DND-41 (cell line): ENCODE measurements at regions not wholly inside any gene's neighbourhood (a gene's known extent, or its start where the extent isn't known, plus 50 kb on each side); places are given as distances from the start of the nearest gene placed in this dataset.

Experiments
- ATAC-seq: fragments of 200-7000 bp; cut with Tn5 transposase; 3 replicates; pipeline ENCODE4 v1.9.1; 2021; ENCODE audit warnings: low read depth; ENCODE audit not compliant: insufficient read depth
- DNase-seq: peaks from one replicate; pipeline ENCODE4 v3.0.0-alpha.2; 2020
- H2AFZ ChIP-seq: 2 replicates; pipeline ENCODE4 v1.6.0; 2012; ENCODE audit warnings: low read depth, low read length
- H3K27ac ChIP-seq: 2 replicates; pipeline ENCODE4 v1.5.1; 2012; ENCODE audit warnings: low read length, inconsistent platforms
- H3K27me3 ChIP-seq: fragments of 200-600 bp; sonication (generic); 2 replicates; pipeline ENCODE4 v1.6.0; 2012; ENCODE audit warnings: low read length, mild to moderate bottlenecking, inconsistent platforms; ENCODE audit not compliant: insufficient read depth, poor library complexity
- H3K36me3 ChIP-seq: 2 replicates; pipeline ENCODE4 v1.5.1; 2012; ENCODE audit warnings: low read length, inconsistent platforms; ENCODE audit not compliant: insufficient read depth
- H3K4me1 ChIP-seq: 2 replicates; pipeline ENCODE4 v1.5.1; 2012; ENCODE audit warnings: mild to moderate bottlenecking, low read length; ENCODE audit not compliant: insufficient read depth
- H3K4me2 ChIP-seq: 2 replicates; pipeline ENCODE4 v1.6.0; 2012; ENCODE audit warnings: mild to moderate bottlenecking, moderate library complexity, low read length, inconsistent platforms; ENCODE audit not compliant: insufficient read depth
- H3K4me3 ChIP-seq, 2 experiments: fragments of 200-600 bp in 1 of 2; shearing (Covaris generic) in 1 of 2; 2 replicates each; pipeline ENCODE4 v1.5.1; 2012 to 2016; ENCODE audit warnings: inconsistent platforms in 2 of 2, low read length in 2 of 2, mild to moderate bottlenecking in 2 of 2, low read depth in 1 of 2, moderate library complexity in 1 of 2
- H3K79me2 ChIP-seq: 2 replicates; pipeline ENCODE4 v1.6.0; 2012; ENCODE audit warnings: low read length, inconsistent platforms; ENCODE audit not compliant: insufficient read depth
- H3K9ac ChIP-seq: 2 replicates; pipeline ENCODE4 v1.6.0; 2012; ENCODE audit warnings: low read depth, mild to moderate bottlenecking, inconsistent platforms, low read length, moderate library complexity
- H3K9me3 ChIP-seq: 2 replicates; pipeline ENCODE4 v1.5.1; 2012; ENCODE audit warnings: low read length, moderate library complexity, mild to moderate bottlenecking, inconsistent platforms; ENCODE audit not compliant: insufficient read depth, severe bottlenecking
- H4K20me1 ChIP-seq: 2 replicates; pipeline ENCODE4 v1.6.0; 2012; ENCODE audit warnings: low read length; ENCODE audit not compliant: insufficient read depth
- CTCF ChIP-seq: IDR thresholded peaks from 2 replicates; pipeline ENCODE4 v1.5.1; 2012; ENCODE audit warnings: borderline replicate concordance, low read length, moderate library complexity, mild to moderate bottlenecking; ENCODE audit not compliant: poor library complexity, severe bottlenecking; ENCODE audit errors: extremely low read depth
- EZH2 ChIP-seq: IDR thresholded peaks from 3 replicates; pipeline ENCODE4 v1.6.1; 2012; ENCODE audit warnings: borderline replicate concordance, low read depth, mild to moderate bottlenecking, moderate library complexity, low read length, inconsistent platforms; ENCODE audit not compliant: severe bottlenecking

- no peak overlapping the region for H2AFZ ChIP-seq
- H3K4me2 ChIP-seq: no peak overlapping the region
- no peaks in the 10 kb centered on the region for H3K4me1 ChIP-seq
- no peak overlapping the region for H3K9ac ChIP-seq
- no peaks in the 10 kb centered on the region for H3K27me3 ChIP-seq
- no peak for ATAC-seq
- no peaks in the 10 kb centered on the region for H3K36me3 ChIP-seq
- TF ChIP-seq EZH2 (no peak), CTCF (no peak)
- H3K27ac ChIP-seq: no peak overlapping the region
- DNase-seq: no peak
- H3K9me3 ChIP-seq: no peaks in the 10 kb centered on the region
- no peaks in the 10 kb centered on the region for H3K79me2 ChIP-seq
- H4K20me1 ChIP-seq: no peaks in the 10 kb centered on the region
- no peak overlapping the region for H3K4me3 ChIP-seq
Observed at GRCh38 chr6:80472271-80472670, 365.8 kb downstream of the BCKDHB start.

GRCh38 chr6:80469977-80470376 lies 363.5 kb downstream of the BCKDHB start:
- Histone ChIP-seq H3K27me3 (no peaks in the 10 kb centered on the region), H3K9me3 (no peaks in the 10 kb centered on the region), H3K4me1 (no peaks in the 10 kb centered on the region), H3K9ac (no peak overlapping the region), H3K4me3 (no peak overlapping the region), H3K36me3 (no peaks in the 10 kb centered on the region), H3K4me2 (no peak overlapping the region), H3K79me2 (no peaks in the 10 kb centered on the region), H2AFZ (no peak overlapping the region), H4K20me1 (no peaks in the 10 kb centered on the region), H3K27ac (no peak overlapping the region)
- ATAC-seq: no peak
- TF ChIP-seq EZH2 (no peak), CTCF (no peak)
- DNase-seq: no peak

DNA sequence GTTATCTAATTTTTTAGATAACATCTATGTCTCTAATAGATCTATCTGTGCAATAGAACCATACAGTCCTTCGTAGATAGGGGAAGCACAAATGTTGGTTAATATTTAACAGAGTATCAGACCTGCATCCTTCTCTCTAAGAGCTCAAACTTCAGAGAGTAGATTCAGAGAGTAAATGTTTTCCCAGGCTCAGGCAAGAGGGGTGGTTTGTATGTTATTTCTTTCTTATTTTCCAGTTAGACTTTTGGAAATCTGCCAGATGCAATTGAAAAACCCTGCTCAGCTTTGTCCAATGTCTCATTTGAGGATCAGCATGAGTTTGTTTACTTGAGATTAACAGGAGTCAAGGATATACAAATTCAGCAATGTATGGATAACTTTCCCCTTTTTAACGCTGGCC lies 361.9 kb downstream of the BCKDHB start:
- ATAC-seq (no peak), DNase-seq (no peak)
- no peak overlapping the region for H3K4me3 ChIP-seq
- H3K9ac ChIP-seq: no peak overlapping the region
- no peaks in the 10 kb centered on the region for H3K79me2 ChIP-seq
- no peak overlapping the region for H2AFZ ChIP-seq
- no peak overlapping the region for H3K27ac ChIP-seq
- no peaks in the 10 kb centered on the region for H3K27me3 ChIP-seq
- H3K36me3 ChIP-seq: no peaks in the 10 kb centered on the region
- no peaks in the 10 kb centered on the region for H3K4me1 ChIP-seq
- no peak for TF ChIP-seq CTCF
- TF ChIP-seq EZH2: no peak
- no peaks in the 10 kb centered on the region for H3K9me3 ChIP-seq
- H4K20me1 ChIP-seq: no peaks in the 10 kb centered on the region
- H3K4me2 ChIP-seq: no peak overlapping the region

DNA sequence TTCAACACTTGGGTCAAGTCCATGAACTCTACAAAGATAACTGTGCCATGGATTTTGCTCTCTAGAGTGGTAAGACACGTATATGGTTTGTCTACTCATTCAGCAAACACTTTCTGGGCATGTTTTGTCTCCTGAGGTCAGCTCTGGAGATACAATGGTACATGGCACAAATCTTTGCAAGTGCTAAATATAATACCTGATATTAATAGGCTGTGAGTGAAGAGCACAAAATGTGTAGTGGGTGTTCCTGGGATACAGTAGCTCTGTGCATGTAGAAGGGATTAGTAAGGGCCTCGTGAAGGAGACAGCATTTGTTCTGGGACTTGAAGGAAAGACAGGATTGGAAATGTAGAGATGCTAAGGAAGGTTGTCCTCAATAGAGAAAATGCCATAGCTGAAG lies 360.9 kb downstream of the BCKDHB start:
- H3K9ac ChIP-seq: no peak overlapping the region
- H3K79me2 ChIP-seq: no peaks in the 10 kb centered on the region
- no peaks in the 10 kb centered on the region for H3K36me3 ChIP-seq
- no peak overlapping the region for H3K4me3 ChIP-seq
- H3K9me3 ChIP-seq: no peaks in the 10 kb centered on the region
- ATAC-seq (no peak), DNase-seq (no peak)
- no peaks in the 10 kb centered on the region for H3K4me1 ChIP-seq
- no peaks in the 10 kb centered on the region for H3K27me3 ChIP-seq
- H3K4me2 ChIP-seq: no peak overlapping the region
- TF ChIP-seq EZH2: no peak
- TF ChIP-seq CTCF: no peak
- H3K27ac ChIP-seq: no peak overlapping the region
- no peaks in the 10 kb centered on the region for H4K20me1 ChIP-seq
- no peak overlapping the region for H2AFZ ChIP-seq
